NCI-H1105 (cell line): ENCODE measurements at regions not wholly inside any gene's neighbourhood (a gene's known extent, or its start where the extent isn't known, plus 50 kb on each side); places are given as distances from the start of the nearest gene placed in this dataset.
A peak's percentile ranks its signal among the peaks of the same experiment; 100 is the strongest.

Source experiments
- DNase-seq: peaks from one replicate; lab custom pipeline; 2025; lab: John Stamatoyannopoulos, UW

DNA sequence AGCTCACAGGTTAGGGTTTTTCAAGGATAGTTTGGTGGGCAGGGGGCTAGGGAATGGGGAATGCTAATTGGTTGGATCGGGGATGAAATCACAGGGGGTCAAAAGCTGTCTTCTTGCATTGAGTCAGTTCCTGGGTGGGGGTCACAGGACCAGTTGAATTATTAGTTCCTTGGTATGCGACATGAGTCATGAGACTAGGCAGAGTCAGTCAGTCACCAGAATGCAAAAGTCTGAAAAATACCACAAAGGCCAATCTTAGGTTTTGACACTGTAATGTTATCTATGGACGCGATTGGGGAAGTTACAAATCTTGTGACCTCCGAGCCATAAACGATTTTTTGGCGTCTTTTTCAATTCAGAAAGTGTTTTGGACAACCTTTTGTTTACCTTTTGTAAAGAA lies 101.2 kb downstream of the ZNF519 start:
- no peak for DNase-seq

DNA sequence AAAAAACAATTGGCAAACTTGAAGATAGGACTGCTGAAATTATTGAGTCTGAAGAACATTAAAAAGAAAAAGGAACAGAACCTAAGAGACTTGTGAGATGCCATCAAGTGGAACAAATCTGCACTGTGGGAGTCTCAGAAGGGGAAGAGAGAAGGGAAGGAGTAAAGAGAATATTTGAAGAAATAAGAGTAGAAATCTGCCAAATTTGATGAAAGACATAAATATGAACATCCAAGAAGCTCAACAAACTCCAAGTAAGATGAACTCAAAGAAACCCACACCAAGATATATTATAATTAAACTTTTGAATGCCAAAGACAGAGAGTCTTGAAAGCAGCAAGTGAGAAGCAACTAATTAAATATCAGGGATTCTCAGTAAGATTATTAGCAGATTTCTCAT lies 102.7 kb downstream of the ZNF519 start:
- no peak for DNase-seq

DNA sequence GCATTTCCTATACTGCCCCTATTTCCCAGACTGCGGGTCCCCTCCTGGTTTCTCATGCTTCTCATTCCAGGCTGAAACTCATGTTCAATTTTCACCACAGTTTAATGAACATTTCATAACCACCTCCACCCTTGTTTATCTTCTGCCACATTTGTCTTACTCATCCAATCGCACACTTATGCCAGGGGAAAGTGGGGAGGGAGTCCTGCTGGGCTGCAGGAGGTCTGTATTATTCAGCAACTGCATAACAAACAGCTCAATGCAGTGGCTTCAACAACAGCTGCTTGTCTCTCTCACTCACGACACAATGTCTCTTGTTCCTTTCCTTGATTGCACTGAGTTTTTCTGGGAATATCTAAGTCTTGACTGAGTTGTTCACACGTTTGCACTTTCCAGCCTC lies 106.0 kb downstream of the ZNF519 start:
- DNase-seq = no peak

DNA sequence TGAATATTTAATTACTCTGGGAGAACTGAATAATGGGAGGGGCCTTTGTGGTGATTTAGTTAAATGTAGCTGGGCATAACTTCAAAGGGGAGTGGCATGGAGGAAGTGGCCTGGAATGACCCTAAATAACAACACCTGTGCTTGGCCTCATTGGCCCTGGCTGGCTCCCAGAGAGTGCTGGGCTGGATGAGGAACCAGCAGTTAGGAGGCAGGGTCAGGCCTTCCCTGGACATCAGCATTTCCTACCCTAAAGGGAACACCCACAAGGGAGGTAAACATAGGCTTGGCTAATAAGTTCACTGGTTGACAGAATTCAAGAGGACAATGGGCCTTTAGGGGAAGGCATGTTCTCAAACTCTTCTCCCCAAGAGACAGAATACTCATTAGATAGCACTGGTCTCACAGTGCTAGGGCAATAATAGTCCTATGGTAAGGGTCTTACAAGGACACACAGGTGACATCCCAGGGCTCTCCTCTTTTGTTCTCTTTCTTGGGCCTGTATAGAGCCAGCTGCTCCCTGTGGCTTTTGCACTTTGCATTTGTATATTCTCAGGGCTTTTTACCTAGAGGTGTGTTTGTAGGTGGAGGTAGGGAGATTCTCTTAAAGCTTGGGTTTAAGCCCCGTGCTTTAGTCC lies 106.8 kb downstream of the ZNF519 start:
- DNase-seq = no peak

DNA sequence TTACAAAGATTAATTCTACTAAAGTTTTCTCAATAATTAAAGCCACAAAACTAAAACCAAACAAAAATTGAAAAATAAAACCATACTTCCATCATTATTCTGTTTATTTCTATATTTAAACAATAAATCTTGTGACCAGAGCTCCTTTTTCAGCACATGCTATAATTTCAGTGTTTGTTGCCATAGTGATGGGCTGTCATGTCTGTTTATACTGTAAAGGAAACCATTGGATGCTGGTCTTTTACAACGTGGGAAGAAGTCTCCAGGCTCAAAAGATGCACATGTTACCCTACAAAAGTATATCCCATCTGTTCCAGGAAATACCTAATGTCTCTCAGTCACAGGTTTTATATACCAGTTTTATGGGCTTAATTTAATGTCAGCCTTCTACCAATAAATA lies 100.1 kb upstream of the MC2R start:
- no peak for DNase-seq

DNA sequence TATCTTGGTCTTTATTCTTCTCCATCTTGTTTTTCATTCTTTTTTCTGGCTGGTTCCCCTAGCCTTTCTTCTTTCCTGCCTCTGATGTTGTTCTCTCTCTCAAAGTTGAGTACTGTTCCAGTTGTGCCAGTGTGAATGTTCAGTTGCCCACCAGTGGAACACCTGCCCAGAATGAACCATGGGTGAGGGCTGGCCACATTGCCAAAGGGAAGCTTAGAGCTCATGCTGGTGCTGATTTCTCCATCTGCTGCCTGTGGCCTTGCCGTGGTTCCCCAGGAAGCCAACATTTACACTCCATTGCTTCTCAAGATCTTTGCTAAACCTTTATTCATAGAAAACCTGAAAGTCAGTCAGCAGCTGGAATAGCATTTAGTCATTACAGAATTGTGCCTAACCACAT lies 99.1 kb upstream of the MC2R start:
- no peak for DNase-seq

DNA sequence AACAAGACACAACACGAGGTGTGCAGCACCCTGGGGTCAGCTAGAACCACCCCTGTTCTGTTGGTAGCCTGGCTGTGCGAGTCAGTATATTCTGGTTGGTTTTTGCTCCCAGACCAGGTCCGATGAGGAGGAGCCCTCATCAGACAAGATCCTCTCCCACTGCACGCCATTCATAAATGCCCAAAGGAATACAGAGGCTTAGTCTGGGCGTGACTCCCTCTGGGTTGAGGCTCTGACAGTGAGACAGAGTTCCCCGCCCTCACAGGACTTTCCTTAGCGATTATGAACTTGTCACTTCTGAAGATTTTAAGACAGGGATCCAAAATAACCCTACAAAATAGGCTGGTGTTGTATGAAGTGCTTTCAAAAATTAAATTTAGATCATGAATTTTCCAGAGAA lies 85.5 kb upstream of the MC2R start:
- DNase-seq = no peak

DNA sequence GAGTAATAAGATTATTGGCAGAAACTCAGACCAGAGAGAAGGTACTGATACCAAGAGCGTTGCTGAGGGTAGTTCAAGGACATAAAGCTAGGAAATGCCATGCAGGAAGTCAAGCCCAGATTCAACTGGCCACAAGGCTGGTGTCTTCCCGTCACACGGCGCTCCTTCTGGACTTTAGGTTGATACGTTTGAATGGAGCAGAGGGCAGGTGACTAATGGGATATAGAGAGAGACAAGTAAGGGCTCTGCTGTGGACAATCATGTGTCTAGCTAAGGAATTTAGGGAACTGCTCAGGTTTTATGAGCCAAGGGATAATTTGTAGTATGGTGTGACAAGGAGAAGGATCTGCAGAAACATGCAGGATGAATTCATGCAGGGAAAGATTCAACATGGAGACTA lies 83.9 kb upstream of the MC2R start:
- no peak for DNase-seq

DNA sequence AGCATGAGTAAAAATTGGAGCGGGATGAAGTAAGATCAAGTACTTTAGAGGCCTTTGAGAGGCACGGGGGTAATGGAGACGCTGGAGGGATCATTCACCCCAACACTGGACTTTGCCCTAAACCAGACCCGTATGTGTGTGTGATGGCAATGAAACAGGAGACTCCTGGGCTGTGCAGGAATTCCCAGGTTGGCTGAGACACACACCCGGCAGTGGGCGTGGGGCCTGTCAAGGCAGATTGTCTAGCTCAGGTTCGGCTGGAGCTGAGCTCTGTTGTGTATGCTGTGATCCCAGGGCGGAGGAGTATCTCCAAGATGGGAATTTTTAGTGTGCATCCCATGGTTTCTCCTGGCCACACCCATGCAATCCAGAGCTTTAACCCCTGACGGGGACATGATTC lies 83.2 kb upstream of the MC2R start:
- no peak for DNase-seq

DNA sequence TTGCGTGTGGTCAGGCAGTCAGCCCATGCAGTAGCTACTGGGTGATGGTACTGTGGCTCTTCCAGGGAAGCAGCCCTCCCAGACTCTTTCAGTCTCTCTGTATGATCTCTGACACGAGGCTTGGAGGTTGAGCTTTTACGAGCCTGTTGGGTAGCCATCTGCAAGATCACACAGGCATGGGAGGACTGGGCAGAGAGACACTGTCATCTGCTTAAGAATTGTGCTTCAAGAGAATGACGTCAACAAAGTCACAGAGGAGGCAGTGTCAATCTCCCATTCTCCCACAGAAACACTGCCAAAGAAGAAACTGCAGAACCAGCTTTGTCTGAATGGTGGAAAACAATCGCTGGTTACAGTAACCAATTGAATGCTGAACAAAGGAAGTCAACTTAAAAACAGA lies 78.4 kb upstream of the MC2R start:
- DNase-seq = no peak

DNA sequence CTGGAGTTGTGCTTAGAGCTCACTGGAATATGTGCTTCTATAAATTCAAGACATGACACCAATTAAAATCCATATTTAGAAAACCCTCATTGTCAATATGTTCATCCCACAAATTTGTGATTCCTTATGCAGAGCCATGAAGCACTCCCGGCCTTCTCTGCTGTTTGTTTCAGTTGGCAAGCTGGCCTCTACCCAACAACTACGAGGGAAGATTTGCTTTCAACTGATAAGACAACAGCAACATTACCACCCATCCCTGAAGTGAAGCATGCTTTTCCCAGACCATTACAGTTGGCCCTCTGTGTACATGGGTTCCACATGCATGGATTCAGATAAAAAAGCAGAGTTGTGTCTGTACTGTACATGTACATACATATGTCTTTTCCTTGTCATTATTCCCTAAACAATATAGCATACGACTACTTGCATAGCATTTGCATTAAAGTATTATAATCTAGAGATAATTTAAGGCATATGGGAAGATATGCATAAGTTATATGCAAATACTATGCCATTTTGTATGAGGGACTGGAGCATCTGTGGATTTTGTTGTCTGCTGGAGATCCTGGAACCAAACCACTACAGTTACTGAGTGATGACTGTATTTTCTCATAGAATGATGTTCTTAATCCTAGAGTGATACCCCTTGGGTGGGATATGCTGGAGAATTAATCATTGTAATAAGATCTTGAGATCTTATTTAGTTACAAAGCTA lies 77.6 kb upstream of the MC2R start:
- DNase-seq = no peak

DNA sequence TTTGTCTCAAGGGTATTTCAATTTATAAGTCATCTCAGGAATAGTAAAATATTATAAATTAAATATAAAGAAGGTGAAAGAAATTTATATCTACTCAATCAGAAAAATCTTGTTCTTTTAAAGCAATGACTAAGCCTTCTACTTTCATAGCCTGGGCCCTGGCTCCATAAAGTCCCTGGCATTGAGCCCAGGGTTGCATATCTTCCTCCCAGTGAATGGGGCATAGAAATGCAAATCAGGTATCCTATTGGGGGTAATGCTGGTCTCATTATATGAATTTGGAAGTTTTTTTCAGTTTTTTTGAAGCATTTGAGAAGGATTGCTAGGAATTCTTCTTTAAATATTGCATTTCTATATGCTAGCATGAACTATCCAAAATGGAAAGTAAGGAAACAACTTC lies 73.9 kb upstream of the MC2R start:
- DNase-seq = peak; percentile 29

DNA sequence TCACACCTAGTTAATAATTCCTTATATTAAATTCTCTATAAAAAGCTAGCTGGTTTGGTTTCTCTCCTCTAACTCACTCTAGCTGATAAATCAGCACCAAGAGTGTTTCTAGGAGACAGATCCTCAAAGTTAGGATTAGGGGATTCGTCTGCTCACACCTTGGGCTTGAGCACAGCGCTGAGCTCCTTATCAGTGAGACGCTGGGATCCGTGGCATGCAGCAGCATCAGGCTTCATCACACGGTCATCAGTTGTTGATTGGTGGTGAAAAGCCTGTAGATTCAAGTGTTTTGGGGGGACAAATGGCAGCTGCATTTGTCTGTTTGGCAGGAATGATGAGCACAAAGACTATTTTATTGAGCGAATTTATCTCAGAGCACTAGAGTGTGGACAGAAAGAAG lies 72.6 kb upstream of the MC2R start:
- DNase-seq = no peak

DNA sequence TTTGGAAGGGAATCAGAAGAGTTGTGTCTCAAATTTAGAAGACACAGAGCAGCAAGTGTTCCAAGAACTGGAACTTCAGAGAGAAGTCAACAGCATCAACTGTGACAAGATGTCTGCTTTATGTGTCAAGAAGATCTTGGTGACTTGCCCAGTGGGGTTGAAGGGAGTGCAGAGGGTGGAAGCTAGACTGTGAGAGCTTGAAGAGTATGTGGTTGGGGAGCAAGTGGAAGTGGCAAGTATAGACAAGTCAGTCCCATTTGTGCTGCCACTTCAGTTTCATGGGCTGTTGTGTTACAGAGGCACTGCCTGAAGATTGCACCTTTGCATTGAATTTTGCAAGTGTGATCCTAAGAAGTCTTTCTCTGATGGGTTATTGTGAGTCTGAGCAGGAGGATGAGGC lies 68.7 kb upstream of the MC2R start:
- peak; percentile 3 for DNase-seq

DNA sequence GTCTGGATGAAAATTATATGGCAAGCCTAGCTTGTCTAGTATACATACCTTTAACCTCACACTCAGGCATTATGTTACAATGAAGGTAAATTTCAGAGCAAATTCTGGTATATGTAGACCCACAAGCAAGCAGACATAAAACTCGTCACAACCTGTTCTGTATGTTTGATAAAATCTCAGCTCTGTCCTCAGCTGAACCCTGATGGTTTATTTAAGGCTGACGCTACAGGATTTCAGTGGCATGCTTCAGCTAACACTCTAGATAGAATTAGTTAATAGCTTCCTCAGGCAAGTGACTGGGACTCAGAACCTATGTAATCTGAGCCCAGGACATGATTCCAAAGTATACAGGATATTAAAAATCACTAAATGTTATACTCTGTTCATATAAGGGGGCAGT lies 68.2 kb upstream of the MC2R start:
- no peak for DNase-seq

DNA sequence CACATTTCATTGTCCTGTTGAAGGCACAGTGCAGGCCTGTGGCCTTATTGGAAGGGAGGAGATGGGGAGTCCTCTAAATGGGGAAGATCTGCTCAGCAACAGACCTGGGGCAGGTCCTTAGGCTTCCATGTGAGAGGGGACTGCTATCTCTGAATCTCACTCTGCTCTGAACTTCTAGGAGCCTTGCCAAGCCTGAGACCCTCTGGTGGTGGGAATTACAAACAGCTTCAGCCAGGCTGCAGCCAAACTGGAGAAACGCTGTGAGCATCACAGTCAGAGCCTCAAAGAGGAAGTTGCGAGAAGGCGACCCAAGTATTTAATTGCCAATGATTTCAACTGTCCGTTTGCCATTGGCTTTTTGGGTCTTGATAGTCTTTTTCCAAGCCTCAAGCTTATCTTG lies 66.8 kb upstream of the MC2R start:
- no peak for DNase-seq

DNA sequence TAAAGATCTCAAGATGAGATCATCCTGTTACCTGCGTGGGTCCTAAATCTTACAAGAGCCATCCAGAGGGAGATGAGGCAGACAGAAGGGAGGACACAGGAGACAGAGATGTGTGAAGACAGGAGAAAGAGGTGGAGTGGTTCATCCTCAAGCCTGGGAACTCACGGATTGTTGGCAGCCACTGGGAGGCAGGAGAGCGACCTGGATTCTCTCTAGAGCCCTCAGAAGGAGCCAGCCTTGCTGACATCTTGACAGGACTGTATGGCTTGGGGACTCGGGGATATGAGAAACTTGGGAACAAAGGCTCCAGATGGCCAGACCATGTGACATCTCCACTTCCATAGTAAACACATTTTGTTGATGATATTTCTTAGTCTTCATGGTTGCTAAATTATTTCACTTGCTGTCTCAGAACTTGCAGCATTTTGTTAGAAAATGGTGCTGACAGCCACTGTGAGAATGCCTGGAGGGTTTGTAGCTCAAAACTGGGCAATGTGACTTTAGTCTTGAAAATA lies 57.8 kb upstream of the MC2R start:
- no peak for DNase-seq
